ENCODE measurements at regions not wholly inside any gene's neighbourhood (a gene's known extent, or its start where the extent isn't known, plus 50 kb on each side); places are given as distances from the start of the nearest gene placed in this dataset.
"Not testable (repeated sequence)": the region's sequence is repeated elsewhere in the genome, so short reads cannot be mapped to it uniquely, and the experiment has no call there.

DNA sequence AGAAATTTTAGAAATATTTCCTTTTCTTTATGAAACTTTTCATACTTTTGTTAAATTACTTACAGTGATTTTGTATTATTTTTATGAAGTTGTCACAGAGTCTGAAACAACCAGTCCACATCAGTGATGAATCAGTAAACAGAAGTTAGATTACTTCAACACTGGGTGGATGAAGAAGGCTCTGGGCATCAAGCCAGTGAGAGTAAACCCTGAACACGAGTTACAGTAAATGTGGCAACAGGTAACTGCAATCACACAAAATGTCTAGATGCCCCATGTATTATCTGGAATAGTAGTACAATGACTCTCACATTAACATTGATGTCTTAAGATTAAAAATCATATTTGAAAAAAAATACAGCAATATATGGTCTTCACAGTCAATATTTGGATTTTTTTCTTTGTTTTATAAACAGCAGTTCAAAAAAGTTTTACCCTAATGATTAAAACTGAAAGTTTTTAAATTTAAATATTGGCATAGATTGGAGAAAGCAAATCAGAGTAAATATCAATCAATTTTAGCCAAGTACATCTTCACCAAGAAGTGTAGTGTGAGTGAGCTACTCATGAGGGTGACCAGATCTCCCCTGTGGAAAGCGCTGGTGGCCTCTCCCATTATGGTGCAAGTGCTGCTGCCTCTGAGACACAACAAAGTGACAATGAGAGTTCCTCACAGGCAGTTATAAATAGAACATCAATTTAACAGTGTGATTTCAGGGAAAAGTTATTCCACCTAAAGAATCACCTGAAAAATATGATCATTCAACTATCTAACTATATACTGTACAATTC lies 63.2 kb upstream of the UGT2B7 start:
- TF ChIP-seq CTCF (IDR thresholded peaks at IDR 0.05; ENCODE audit: control extremely low read depth, extremely low read depth, low read depth, missing control alignments) = no peak
- ChIA-PET POLR2A (no interaction called here), CTCF (no interaction called here)
- no peak for DNase-seq (ENCODE audit: extremely low spot score)

DNA sequence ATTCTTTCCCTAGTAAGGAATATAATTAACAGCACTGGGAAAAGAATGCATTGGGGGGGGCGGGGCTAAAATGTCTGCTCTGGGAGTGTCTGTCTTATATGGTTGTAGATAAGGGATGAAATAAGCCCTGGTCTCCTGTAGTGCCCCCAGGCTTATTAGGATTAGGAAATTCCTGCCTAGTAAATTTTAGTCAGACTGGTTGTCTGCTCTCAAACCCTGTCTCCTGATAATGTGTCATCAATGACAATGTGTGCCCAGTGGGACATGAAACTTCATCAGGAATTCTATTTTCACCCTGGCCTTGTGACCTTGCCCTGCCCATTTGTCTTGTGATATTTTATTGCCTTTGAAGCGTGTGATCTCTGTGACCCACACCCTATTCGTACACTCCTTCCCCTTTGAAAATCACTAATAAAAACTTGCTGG lies 61.9 kb upstream of the UGT2B7 start:
- DNase-seq (ENCODE audit: extremely low spot score); CTCF ChIA-PET; POLR2A ChIA-PET: not testable (repeated sequence)

- DNase-seq (ENCODE audit: extremely low spot score) = no peak
- ChIA-PET POLR2A (no interaction called here), CTCF (interaction anchor here (1.4 to 1.7 kb wide), 2 partner anchors 11 kb away, joined by 4 to 6 read pairs; no protein-coding TSS in a partner anchor)
- TF ChIP-seq CTCF (IDR thresholded peaks at IDR 0.05; ENCODE audit: control extremely low read depth, extremely low read depth, low read depth, missing control alignments) = no peak
These were observed 57.7 kb upstream of the UGT2B7 start for GRCh38 chr4:69038582-69038981.

DNA sequence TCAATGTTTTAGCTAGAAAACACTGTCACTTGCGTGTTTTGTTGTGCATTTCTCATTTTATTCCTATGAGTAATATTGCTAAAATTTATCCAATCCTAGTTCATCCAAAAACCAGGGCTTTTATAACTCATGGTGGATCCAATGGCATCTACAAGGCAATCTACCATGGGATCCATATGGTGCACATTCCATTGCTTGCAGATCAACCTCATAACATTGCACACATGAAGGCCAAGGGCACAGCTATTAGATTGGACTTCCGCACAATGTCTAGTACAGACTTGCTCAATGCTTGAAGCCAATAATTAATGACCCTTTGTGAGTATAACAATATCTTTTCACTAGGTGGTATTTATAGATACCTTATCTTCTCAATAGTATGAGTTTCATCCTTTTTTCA lies 57.2 kb upstream of the UGT2B7 start:
- TF ChIP-seq CTCF (IDR thresholded peaks at IDR 0.05; ENCODE audit: control extremely low read depth, extremely low read depth, low read depth, missing control alignments) = no peak
- ChIA-PET CTCF (interaction anchor here (1.4 to 1.7 kb wide), 2 partner anchors 10 to 11 kb away, joined by 4 to 6 read pairs; no protein-coding TSS in a partner anchor), POLR2A (no interaction called here)
- no peak for DNase-seq (ENCODE audit: extremely low spot score)

DNA sequence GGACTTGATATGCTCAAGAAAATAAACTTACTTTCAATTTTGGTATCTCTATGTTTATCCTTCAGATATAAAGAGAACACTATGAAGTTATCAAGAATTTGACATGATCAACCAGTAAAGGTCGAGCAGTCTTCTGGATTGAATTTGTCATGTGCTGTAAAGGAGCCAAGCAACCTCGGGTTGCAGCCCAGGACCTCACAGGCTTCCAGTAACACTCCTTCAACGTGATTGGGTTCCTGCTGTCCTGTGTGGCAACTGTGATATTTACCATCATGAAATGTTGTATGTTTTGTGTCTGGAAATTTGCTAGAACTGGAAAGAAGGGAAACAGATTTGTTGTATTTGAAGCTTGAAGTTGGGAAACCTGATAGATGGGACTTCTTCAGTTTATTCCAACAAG lies 52.0 kb upstream of the UGT2B7 start:
- POLR2A ChIA-PET = no interaction called here
- TF ChIP-seq CTCF (IDR thresholded peaks at IDR 0.05; ENCODE audit: control extremely low read depth, extremely low read depth, low read depth, missing control alignments) = no peak
- no peak for DNase-seq (ENCODE audit: extremely low spot score)
- CTCF ChIA-PET = no interaction called here
